H1 (cell line): ENCODE measurements at regions not wholly inside any gene's neighbourhood (a gene's known extent, or its start where the extent isn't known, plus 50 kb on each side); places are given as distances from the start of the nearest gene placed in this dataset.

Experiments
- CTCF ChIA-PET: fragments of 300-600 bp; sonication (Branson Sonifier 250); formaldehyde crosslinking; loops from one replicate; lab custom pipeline; 2021; ENCODE audit not compliant: partially characterized antibody; lab: Charles Lee
- POLR2A ChIA-PET: fragments of 300-600 bp; sonication (Branson Sonifier 250); formaldehyde crosslinking; loops from one replicate; lab custom pipeline; 2021; ENCODE audit warnings: inconsistent platforms; ENCODE audit not compliant: partially characterized antibody; lab: Charles Lee
- DNase-seq, 2 experiments: peaks; one replicate each; pipeline versions ENCODE4 v3.0.0 to v3.0.0-alpha.2; 2010 to 2022; ENCODE audit warnings: low spot score in 2 of 2, low read depth in 1 of 2, mixed read lengths in 1 of 2
- FAIRE-seq: peaks from 2 replicates; lab custom pipeline; 2011; peaks lifted over from hg19 to GRCh38; lab: Jason Lieb, UNC
- H2AFZ ChIP-seq: 2 replicates; pipeline ENCODE4 v1.8.1; 2012; ENCODE audit warnings: low read length, inconsistent platforms
- H2AK5ac ChIP-seq: 2 replicates; pipeline ENCODE4 v1.6.1; 2013; ENCODE audit warnings: low read depth, low read length
- H2BK120ac ChIP-seq: replicated peaks from 2 replicates; pipeline ENCODE3; 2013; ENCODE audit warnings: low read depth, low read length, inconsistent platforms
- H2BK12ac ChIP-seq: 2 replicates; pipeline ENCODE4 v1.6.1; 2013; ENCODE audit warnings: low read depth, low read length
- H2BK15ac ChIP-seq: 2 replicates; pipeline ENCODE4 v1.6.1; 2013; ENCODE audit warnings: low read length
- H2BK20ac ChIP-seq: 2 replicates; pipeline ENCODE4 v1.6.1; 2013; ENCODE audit warnings: low read length
- H2BK5ac ChIP-seq: 2 replicates; pipeline ENCODE4 v1.6.1; 2013; ENCODE audit warnings: low read depth, low read length
- H3K14ac ChIP-seq: 2 replicates; pipeline ENCODE4 v1.6.1; 2013; ENCODE audit warnings: inconsistent platforms; ENCODE audit not compliant: insufficient read length
- H3K18ac ChIP-seq: 2 replicates; pipeline ENCODE4 v1.6.1; 2013; ENCODE audit warnings: low read length; ENCODE audit errors: extremely low read depth
- H3K23ac ChIP-seq: 2 replicates; pipeline ENCODE4 v1.6.1; 2013; ENCODE audit warnings: inconsistent platforms; ENCODE audit not compliant: insufficient read length
- H3K23me2 ChIP-seq: 2 replicates; pipeline ENCODE4 v1.6.1; 2013; ENCODE audit warnings: low read depth, low read length
- H3K27ac ChIP-seq: 2 replicates; pipeline ENCODE4 v1.6.1; 2011; ENCODE audit warnings: low read depth, low read length, inconsistent platforms
- H3K27me3 ChIP-seq, 4 experiments: replicated peaks in 1 of 4; 1 replicate in 1 of 4; 2 replicates in 3 of 4; pipeline versions ENCODE4 v1.6.1 to v1.8.1; 2011 to 2013; ENCODE audit warnings: low read length in 3 of 4, mild to moderate bottlenecking in 3 of 4, inconsistent platforms in 2 of 4, mixed read lengths in 2 of 4, moderate library complexity in 1 of 4; ENCODE audit not compliant: control insufficient read depth in 3 of 4, insufficient read depth in 3 of 4; ENCODE audit errors: extremely low read depth in 1 of 4
- H3K36me3 ChIP-seq, 4 experiments: 2 replicates each; pipeline versions ENCODE4 v1.6.1 to v1.8.1; 2011 to 2013; ENCODE audit warnings: mild to moderate bottlenecking in 4 of 4, low read length in 3 of 4, moderate library complexity in 2 of 4, control low read depth in 1 of 4, inconsistent platforms in 1 of 4; ENCODE audit not compliant: insufficient read depth in 4 of 4, control insufficient read depth in 2 of 4
- H3K4ac ChIP-seq: replicated peaks from 2 replicates; pipeline ENCODE3; 2013; ENCODE audit warnings: low read length, low read depth, mixed read lengths, inconsistent platforms; ENCODE audit not compliant: insufficient read length
- H3K4me1 ChIP-seq, 4 experiments: replicated peaks in 1 of 4; 1 replicate in 1 of 4; 2 replicates in 3 of 4; pipeline versions ENCODE4 v1.6.1 to v1.8.1; 2011 to 2013; ENCODE audit warnings: low read length in 3 of 4, inconsistent platforms in 2 of 4, mixed read lengths in 1 of 4; ENCODE audit not compliant: insufficient read depth in 4 of 4, control insufficient read depth in 3 of 4
- H3K4me2 ChIP-seq, 2 experiments: 2 replicates each; pipeline versions ENCODE4 v1.6.1 to v1.8.1; 2011 to 2013; ENCODE audit warnings: low read depth in 2 of 2, low read length in 2 of 2, control low read depth in 1 of 2, inconsistent platforms in 1 of 2, mild to moderate bottlenecking in 1 of 2; ENCODE audit not compliant: insufficient read depth in 1 of 2
- H3K4me3 ChIP-seq, 4 experiments: fragments of 200-600, 300-600 bp in 1 of 4; sonication (generic), shearing (Covaris generic), sonication (Bioruptor Twin) in 1 of 4; 2 replicates each; pipeline versions ENCODE4 v1.5.1 to v1.8.1; 2011 to 2016; ENCODE audit warnings: low read length in 4 of 4, low read depth in 3 of 4, control low read depth in 2 of 4, inconsistent platforms in 2 of 4, mild to moderate bottlenecking in 2 of 4, mixed read lengths in 1 of 4, moderate library complexity in 1 of 4; ENCODE audit not compliant: insufficient read depth in 2 of 4; ENCODE audit errors: extremely low read depth in 1 of 4
- H3K56ac ChIP-seq: replicated peaks from 2 replicates; pipeline ENCODE3; 2013; ENCODE audit warnings: low read depth, mild to moderate bottlenecking, mixed read lengths, low read length, inconsistent platforms; ENCODE audit not compliant: insufficient read length
- H3K79me1 ChIP-seq: 2 replicates; pipeline ENCODE4 v1.6.1; 2013; ENCODE audit warnings: low read depth, low read length, control low read depth
- H3K79me2 ChIP-seq, 2 experiments: 2 replicates each; pipeline versions ENCODE4 v1.6.1 to v1.8.1; 2012 to 2013; ENCODE audit warnings: low read length in 2 of 2, mild to moderate bottlenecking in 2 of 2, inconsistent platforms in 1 of 2; ENCODE audit not compliant: insufficient read depth in 2 of 2, control insufficient read depth in 1 of 2
- H3K9ac ChIP-seq, 4 experiments: replicated peaks in 1 of 4; 1 replicate in 1 of 4; 2 replicates in 3 of 4; pipeline versions ENCODE4 v1.6.1 to v1.8.1; 2011 to 2013; ENCODE audit warnings: low read depth in 3 of 4, low read length in 3 of 4, control low read depth in 2 of 4, mild to moderate bottlenecking in 2 of 4, moderate library complexity in 2 of 4, inconsistent platforms in 1 of 4; ENCODE audit errors: extremely low read depth in 1 of 4
- H3K9me3 ChIP-seq, 2 experiments: 2 replicates each; pipeline versions ENCODE4 v1.6.1 to v1.8.1; 2012 to 2013; ENCODE audit warnings: mild to moderate bottlenecking in 2 of 2, moderate library complexity in 2 of 2, control low read depth in 1 of 2, inconsistent platforms in 1 of 2, low read depth in 1 of 2, low read length in 1 of 2, mixed read lengths in 1 of 2; ENCODE audit not compliant: insufficient read depth in 2 of 2
- H4K20me1 ChIP-seq, 2 experiments: replicated peaks in 1 of 2; 2 replicates each; pipeline versions ENCODE3 to v1.8.1; 2011 to 2013; ENCODE audit warnings: inconsistent platforms in 2 of 2, low read length in 2 of 2, mild to moderate bottlenecking in 1 of 2; ENCODE audit not compliant: insufficient read depth in 2 of 2, control insufficient read depth in 1 of 2
- H4K5ac ChIP-seq: 2 replicates; pipeline ENCODE4 v1.6.1; 2013; ENCODE audit warnings: low read length, low read depth, mixed read lengths, inconsistent platforms; ENCODE audit not compliant: insufficient read length
- H4K8ac ChIP-seq: 2 replicates; pipeline ENCODE4 v1.8.0; 2013; ENCODE audit warnings: mild to moderate bottlenecking, moderate library complexity, low read length, inconsistent platforms; ENCODE audit not compliant: insufficient read depth; ENCODE audit errors: extremely low read depth
- H4K91ac ChIP-seq: replicated peaks from 2 replicates; pipeline ENCODE3; 2013; ENCODE audit warnings: low read length, mixed read lengths, inconsistent platforms; ENCODE audit not compliant: insufficient read length
- POLR2AphosphoS5 ChIP-seq: IDR thresholded peaks from 2 replicates; pipeline ENCODE4 v1.6.1; 2011; ENCODE audit warnings: low read depth, low read length
- WGBS, 2 experiments: shearing (Covaris generic) in 1 of 2; methylation state at CpG; one replicate each; pipeline versions ENCODE4 v1.1.6 to v1.1.7; 2013 to 2015; ENCODE audit warnings: low lambda C conversion rate in 2 of 2, mixed read lengths in 2 of 2, inconsistent platforms in 1 of 2, low coverage in 1 of 2, missing lambda C conversion rate in 1 of 2; ENCODE audit not compliant: insufficient replicate concordance in 2 of 2, insufficient coverage in 1 of 2, insufficient read length in 1 of 2; ENCODE audit errors: extremely low coverage in 1 of 2, missing lambda C conversion rate in 1 of 2; 5-methylcytosine and 5-hydroxymethylcytosine counted together

GRCh38 chr2:216286616-216287231, 85.6 kb downstream of the MARCHF4 start:
- H3K4me2 ChIP-seq, result no peak overlapping the region

More at GRCh38 chr2:216286616-216287231, 85.6 kb downstream of the MARCHF4 start:
- no peaks in the 10 kb centered on the region for H3K27me3 ChIP-seq
- no peaks in the 10 kb centered on the region for H3K36me3 ChIP-seq
- H2BK120ac ChIP-seq, result no peak overlapping the region
- no peak overlapping the region for H4K91ac ChIP-seq
- no peak overlapping the region for H2BK12ac ChIP-seq
- H3K9ac ChIP-seq, result no peak overlapping the region
- no peak overlapping the region for H4K8ac ChIP-seq
- H3K23me2 ChIP-seq, result no peaks in the 10 kb centered on the region
- DNase-seq (no peak), FAIRE-seq (no peak)
- H2AK5ac ChIP-seq, result 0 out of 2 replicates have a peak overlapping the region, but pooled peaks have one; percentile 16
- no peaks in the 10 kb centered on the region for H3K79me1 ChIP-seq
- H3K4me3 ChIP-seq, result no peak overlapping the region
- no peak overlapping the region for H3K18ac ChIP-seq
- 79% methylated on average over 8 of the region's 8 CpGs; no CpG with 5 or more reads in 1 of the 2 experiments for WGBS, 2 experiments
- H2BK15ac ChIP-seq, result no peak overlapping the region
- H3K4ac ChIP-seq, result no peak overlapping the region
- no peaks in the 10 kb centered on the region for H3K79me2 ChIP-seq
- no peaks in the 10 kb centered on the region for H3K9me3 ChIP-seq
- H3K27ac ChIP-seq, result no peak overlapping the region
- no peak overlapping the region for H2BK20ac ChIP-seq
- no peak overlapping the region for H2BK5ac ChIP-seq
- ChIA-PET CTCF (interaction anchor here (0.6 to 4.2 kb wide), 11 partner anchors 10 to 305 kb away, joined by 3 to 23 read pairs (median 4); no protein-coding TSS in a partner anchor), POLR2A (interaction anchor here (1.1 to 1.5 kb wide), 4 partner anchors 10 to 212 kb away, joined by 3 to 8 read pairs (median 4); partner anchors contain the start of gene RPL37A)
- no peak overlapping the region for H2AFZ ChIP-seq
- TF ChIP-seq POLR2AphosphoS5, result no peak
- no peak overlapping the region for H3K23ac ChIP-seq
- peaks cover 8 to 35% (median 14%) of the 10 kb centered on the region in 4 experiments for H3K4me1 ChIP-seq
- no peak overlapping the region for H3K14ac ChIP-seq
- H3K56ac ChIP-seq, result no peak overlapping the region
- H4K20me1 ChIP-seq, result no peaks in the 10 kb centered on the region
- H4K5ac ChIP-seq, result no peak overlapping the region
